NB4 (cell line): ENCODE measurements at regions not wholly inside any gene's neighbourhood (a gene's known extent, or its start where the extent isn't known, plus 50 kb on each side); places are given as distances from the start of the nearest gene placed in this dataset.

ENCODE experiments used
- DNase-seq: peaks from one replicate; pipeline ENCODE4 v3.0.0; 2010; ENCODE audit warnings: low read depth
- H3K4me3 ChIP-seq: one replicate; pipeline ENCODE4 v1.5.1; 2011; ENCODE audit warnings: mild to moderate bottlenecking, low read depth, low read length, moderate library complexity
- CTCF ChIP-seq: IDR thresholded peaks from one replicate; pipeline ENCODE4 v1.5.1; 2012; ENCODE audit warnings: low read depth, low read length
- MAX ChIP-seq: IDR thresholded peaks from 2 replicates; pipeline ENCODE4 v1.6.1; 2011; ENCODE audit warnings: low read depth, low read length
- MYC ChIP-seq: IDR thresholded peaks from 2 replicates; pipeline ENCODE4 v1.6.1; 2011; ENCODE audit warnings: low read depth, low read length
- POLR2A ChIP-seq: IDR thresholded peaks from 2 replicates; pipeline ENCODE4 v1.6.1; 2011; ENCODE audit warnings: mild to moderate bottlenecking; ENCODE audit not compliant: insufficient read length; ENCODE audit errors: extremely low read depth

- DNase-seq, result no peak
- TF ChIP-seq MYC (no peak), CTCF (no peak), POLR2A (no peak), MAX (no peak)
- no peak overlapping the region for H3K4me3 ChIP-seq
These were observed 644.8 kb downstream of the HTR1B start for GRCh38 chr6:76818451-76818850.

GRCh38 chr6:76817429-76817828, 645.9 kb downstream of the HTR1B start:
- no peak for TF ChIP-seq MAX
- no peak for TF ChIP-seq MYC
- no peak for TF ChIP-seq CTCF
- no peak for TF ChIP-seq POLR2A
- no peak overlapping the region for H3K4me3 ChIP-seq
- no peak for DNase-seq

GRCh38 chr6:76814496-76815458, 648.5 kb downstream of the HTR1B start:
- H3K4me3 ChIP-seq, result no peak overlapping the region
- DNase-seq, result no peak
- TF ChIP-seq CTCF, result no peak
- no peak for TF ChIP-seq POLR2A
- no peak for TF ChIP-seq MYC
- no peak for TF ChIP-seq MAX

GRCh38 chr6:76810286-76810685, 653.0 kb downstream of the HTR1B start:
- no peak for DNase-seq
- TF ChIP-seq CTCF (no peak), MYC (no peak), MAX (no peak), POLR2A (no peak)
- H3K4me3 ChIP-seq, result no peak overlapping the region

- TF ChIP-seq MAX (no peak), POLR2A (no peak), MYC (no peak), CTCF (no peak)
- H3K4me3 ChIP-seq, result no peak overlapping the region
- DNase-seq, result peak; percentile 32
These were observed 660.2 kb downstream of the HTR1B start for GRCh38 chr6:76803038-76803580.
